HG02759 (cell line): ENCODE measurements at regions not wholly inside any gene's neighbourhood (a gene's known extent, or its start where the extent isn't known, plus 50 kb on each side); places are given as distances from the start of the nearest gene placed in this dataset.
A peak's percentile ranks its signal among the peaks of the same experiment; 100 is the strongest.
"Not testable (repeated sequence)": the region's sequence is repeated elsewhere in the genome, so short reads cannot be mapped to it uniquely, and the experiment has no call there.

Source experiments
- ATAC-seq: cut with Tn5 transposase; IDR thresholded peaks from one replicate; pipeline ENCODE4 v1.9.1; 2021; ENCODE audit warnings: mild to moderate bottlenecking, moderate library complexity; ENCODE audit not compliant: unreplicated experiment

DNA sequence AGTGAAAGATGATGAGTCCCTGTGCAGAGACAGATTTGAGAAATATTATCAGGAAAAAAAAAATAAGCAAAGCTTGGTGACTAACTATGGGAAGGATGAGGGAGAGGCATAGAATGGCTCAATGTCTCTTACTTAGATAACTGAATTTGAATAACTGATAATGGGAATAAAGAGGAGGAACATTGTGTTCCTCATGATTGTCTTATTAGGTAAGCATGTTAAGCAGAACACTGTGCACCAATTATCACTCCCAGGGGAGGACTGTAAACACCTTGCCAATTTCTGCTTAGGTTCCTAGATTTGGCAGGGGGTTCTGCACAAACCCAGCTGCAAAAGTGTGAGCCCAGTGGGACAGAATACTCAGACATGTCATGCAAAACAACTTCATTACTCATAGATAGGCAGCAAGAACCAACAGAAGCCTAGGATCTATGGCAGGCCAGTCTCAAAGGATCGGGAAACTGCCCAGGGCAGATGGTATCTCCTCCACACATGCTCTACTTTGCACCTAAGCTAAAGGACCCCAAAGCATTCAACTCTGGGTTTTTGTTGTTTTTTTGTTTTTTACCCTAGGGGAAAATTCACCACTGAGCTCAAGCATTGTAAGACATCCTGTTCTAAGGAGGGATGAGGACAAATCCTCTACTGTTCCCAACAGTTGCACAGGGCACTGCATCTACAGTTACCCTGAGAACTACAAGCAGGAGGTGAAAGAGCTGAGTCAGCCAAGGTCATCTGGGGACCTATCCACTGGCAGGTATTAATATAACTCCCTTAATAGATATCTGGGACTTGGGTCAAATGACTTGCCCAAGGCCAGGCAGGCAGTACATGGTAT, 907.0 kb downstream of the RAPGEF2 start:
- ATAC-seq = no peak

DNA sequence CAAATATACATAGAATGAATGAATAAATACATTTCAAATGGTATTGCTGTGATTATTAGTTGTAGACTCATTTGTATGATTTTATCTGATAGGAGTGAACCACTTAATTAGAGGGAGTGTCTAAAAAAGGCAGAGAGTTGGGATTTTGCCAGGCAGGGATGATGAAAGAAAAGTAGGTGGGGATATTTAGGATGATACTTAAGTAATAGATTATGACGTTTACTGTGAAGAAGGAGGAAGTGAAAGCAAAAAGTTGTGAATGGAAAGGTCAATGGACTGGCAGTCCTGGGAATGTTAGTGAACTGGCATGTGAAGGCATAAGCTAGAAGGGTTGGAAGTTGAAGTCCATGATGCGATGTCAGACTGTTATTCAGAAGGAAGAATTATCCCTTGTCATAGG, 917.1 kb downstream of the RAPGEF2 start:
- no peak for ATAC-seq

GRCh38 chr4:160020804-160021203, 917.9 kb downstream of the RAPGEF2 start:
- ATAC-seq = no peak

DNA sequence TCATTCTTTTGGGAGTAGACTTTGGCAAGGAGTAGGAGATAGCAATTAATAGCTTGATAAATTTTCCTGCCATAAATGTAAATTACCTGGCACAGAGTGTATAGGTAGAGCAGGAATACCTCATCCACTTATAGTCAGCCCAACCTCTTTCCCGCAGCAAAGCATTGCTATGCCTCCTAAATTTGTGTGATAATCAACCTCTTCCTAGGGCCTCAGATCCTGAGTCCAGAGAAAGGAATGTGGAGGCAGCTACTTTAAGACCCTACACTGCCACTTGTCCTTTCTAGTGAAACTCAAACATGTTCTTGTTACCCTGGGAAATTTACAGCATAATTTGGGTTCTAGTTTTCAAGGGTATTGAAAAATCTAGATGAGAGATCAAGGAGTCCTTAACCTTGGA, 919.0 kb downstream of the RAPGEF2 start:
- ATAC-seq = no peak

DNA sequence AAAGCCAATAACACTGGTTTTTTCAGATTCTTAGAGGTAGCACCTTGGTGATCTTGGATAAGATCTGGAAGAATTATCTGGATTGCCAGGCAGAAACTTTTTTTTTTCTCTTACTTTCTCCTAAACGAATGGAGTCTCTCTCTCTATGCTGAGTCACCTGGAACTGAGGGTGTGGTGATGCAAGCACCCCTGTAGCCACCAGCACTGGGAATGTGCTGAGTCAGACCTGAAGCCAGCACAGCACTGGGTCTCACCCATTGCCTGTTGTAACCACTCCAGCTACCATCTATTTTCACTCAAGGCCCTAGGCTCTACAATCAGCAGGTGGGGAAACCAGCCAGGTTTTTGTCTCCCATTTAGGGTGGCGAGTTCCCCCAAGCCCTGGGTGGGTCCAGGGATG, 923.8 kb downstream of the RAPGEF2 start:
- ATAC-seq = no peak

DNA sequence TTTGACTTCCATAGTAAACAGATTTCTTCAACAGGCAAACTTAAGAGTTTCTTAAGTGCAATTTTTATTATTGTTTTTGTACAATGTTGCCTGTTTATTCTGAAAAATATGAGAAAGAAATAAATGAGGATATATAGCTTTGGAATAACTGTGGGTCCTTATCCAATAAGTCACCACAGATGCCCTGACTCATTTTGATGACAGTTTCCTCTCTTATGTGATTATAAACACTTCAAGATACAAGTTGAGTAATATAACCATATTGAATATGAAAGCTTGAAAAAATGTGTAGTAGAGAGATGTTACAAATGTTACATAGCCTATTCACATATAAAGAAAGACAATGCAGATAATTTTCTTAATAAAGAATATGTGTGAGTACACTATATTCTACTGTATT, 931.6 kb downstream of the RAPGEF2 start:
- no peak for ATAC-seq

- no peak for ATAC-seq
Observed at GRCh38 chr4:160038615-160039014, 935.7 kb downstream of the RAPGEF2 start.

DNA sequence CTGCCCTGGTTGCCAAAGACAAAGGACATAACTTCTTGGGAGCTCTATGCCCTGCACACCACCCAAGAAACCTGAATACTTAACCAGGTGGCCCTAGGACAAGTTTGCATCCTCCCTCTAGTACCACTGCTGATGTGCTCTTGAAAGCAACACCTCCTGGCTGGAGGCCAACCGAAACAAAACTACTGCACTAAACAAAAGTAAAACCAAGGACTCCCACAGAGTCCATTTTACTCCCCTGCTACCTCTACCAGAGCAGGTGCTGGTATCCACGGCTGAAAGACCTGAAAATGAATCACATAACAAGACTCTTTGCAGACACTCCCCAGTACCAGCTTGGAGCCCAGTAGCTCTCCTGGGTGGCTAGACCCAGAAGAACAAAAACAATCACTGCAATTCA, 941.8 kb downstream of the RAPGEF2 start:
- no peak for ATAC-seq

DNA sequence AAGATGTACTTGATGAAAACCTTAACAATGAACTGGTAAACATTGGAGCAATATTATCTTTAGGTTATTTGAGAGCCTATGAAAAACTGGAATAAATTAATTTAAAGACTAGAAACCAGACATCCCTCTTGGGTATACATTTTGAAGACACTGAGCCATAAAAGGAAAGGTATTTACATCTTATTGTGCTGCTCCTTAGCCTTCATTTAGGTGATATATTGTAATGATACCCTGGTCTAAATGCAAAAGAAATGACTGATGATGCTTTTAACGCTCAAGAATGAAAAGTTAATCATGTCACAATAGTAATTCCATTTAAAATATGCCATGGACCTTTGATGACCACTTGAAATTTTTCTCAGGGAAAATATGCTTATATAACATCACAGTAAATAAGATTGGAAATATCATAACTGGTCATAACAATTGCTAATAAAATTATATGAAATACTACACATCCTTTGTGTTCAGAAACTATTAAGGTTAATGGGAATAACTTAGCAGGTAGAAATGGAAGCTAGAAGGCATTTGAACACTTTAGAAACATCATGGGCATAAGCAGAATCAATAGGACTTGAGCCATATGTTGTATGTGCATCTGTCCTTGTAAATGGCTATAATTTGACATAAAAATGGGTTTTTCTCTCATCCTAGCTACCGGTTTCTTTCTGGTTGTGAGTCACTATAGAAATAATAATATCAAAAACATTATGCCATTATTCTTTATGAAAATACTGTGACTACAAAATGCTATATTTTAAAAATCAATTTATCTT, 979.7 kb downstream of the RAPGEF2 start:
- ATAC-seq = no peak

- ATAC-seq = no peak
Observed at GRCh38 chr4:160091631-160092030, 988.8 kb downstream of the RAPGEF2 start.

GRCh38 chr4:160100316-160100715, 997.4 kb downstream of the RAPGEF2 start:
- ATAC-seq = no peak

GRCh38 chr4:160110891-160111290, 1008.0 kb downstream of the RAPGEF2 start:
- no peak for ATAC-seq

DNA sequence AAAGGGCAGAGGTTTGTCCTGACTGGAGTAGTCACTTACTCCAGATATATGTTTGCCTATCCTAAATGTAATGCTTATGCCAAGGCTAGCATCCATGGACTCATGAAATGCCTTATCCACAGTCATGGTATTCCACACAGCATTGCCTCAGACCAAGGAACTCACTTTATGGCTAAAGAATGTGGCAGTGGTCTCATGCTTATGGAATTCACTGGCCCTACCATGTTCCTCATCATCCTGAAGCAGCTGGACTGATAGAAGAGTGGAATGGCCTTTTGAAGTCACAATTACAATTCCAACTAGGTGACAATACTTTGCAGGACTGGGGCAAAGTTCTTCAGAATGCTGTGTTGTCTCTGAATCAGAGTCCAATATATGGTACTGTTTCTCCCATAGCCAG, 1014.8 kb downstream of the RAPGEF2 start:
- ATAC-seq = no peak

DNA sequence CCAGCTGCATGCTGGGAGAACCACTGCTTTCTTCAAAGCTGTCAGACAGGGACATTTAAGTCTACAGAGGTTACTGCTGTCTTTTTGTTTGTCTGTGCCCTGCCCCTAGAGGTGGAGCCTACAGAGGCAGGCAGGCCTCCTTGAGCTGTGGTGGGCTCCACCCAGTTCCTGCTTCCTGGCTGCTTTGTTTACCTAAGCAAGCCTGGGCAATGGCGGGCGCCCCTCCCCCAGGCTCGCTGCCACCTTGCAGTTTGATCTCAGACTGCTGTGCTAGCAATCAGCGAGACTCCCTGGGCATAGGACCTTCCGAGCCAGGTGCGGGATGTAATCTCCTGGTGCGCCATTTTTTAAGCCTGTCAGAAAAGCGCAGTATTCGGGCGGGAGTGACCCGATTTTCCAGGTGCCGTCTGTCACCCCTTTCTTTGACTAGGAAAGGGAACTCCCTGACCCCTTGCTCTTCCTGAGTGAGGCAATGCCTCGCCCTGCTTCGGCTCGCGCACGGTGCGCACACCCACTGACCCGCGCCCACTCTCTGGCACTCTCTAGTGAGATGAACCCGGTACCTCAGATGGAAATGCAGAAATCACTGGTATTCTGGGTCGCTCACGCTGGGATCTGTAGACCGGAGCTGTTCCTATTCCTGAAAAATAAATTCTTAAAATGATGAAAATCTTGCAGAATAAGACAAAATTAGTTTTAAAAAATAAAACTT, 1022.9 kb downstream of the RAPGEF2 start:
- ATAC-seq = not testable (repeated sequence)

- no peak for ATAC-seq
Observed at GRCh38 chr4:160127211-160127610, 1024.3 kb downstream of the RAPGEF2 start.

- no peak for ATAC-seq
Observed at GRCh38 chr4:160129439-160129838, 1026.6 kb downstream of the RAPGEF2 start.

GRCh38 chr4:160136021-160136420, 1033.1 kb downstream of the RAPGEF2 start:
- ATAC-seq = no peak

- no peak for ATAC-seq
Observed at GRCh38 chr4:160141206-160141605, 1038.3 kb downstream of the RAPGEF2 start.

DNA sequence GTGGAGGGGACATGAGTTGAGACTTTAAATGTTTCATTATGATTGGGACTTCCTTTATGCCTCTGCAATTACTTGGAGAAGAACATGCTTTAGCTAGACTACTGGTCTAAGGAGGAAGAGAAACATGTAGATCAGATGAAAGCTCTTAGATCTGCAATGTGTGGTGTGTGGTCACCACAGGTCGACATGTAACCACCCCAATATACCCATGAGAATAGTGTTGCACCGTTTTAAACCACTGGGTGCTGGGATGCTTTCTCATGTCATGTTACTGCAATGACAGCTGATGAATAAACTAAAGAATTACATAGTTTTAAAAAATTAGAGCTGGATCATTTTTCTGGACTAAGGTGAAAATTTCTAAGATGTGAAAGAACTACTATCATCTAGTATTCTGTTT, 1039.7 kb downstream of the RAPGEF2 start:
- peak; percentile 100 for ATAC-seq

DNA sequence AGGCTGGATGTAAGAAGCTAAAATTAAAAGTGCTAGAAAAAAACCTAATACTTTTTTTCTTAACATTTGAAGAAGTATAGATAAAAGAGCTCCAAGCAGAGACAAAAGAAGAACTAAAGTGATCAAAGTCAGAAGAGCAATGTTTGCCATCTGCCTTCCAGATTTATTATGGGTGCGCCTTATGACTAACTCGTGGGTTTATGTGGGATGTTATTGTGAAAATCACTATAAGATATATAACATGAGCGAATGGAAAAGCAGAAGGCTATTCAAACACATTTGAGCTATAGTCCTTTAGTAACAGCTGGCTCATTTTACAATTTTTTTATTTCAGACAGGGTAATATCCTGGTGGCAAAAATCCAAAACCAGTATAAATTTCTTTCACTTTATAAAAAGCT, 1040.7 kb downstream of the RAPGEF2 start:
- ATAC-seq = no peak

DNA sequence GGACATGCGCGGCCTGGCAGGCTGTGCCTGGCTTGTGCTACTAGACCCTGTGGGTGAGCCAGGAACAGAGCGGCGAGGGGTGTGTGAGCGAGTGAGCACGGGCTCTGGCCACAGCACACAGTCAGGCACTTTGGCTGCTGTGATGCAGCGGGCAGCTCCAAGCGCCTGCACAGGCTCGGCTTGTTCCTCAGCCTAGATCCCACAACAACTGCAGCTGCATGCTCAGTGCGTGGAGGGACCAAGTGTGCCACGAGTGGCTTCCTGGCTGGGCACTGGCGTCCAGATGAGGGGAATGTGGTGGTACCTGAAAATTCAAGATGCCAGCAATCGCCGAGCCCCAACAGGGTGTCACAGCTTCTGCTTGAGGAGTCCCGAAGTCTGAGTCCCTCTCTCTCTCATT, 1056.6 kb downstream of the RAPGEF2 start:
- no peak for ATAC-seq

- ATAC-seq = no peak
Observed at GRCh38 chr4:160161026-160161425, 1058.1 kb downstream of the RAPGEF2 start.
